GM12891 (cell line): ENCODE measurements at regions not wholly inside any gene's neighbourhood (a gene's known extent, or its start where the extent isn't known, plus 50 kb on each side); places are given as distances from the start of the nearest gene placed in this dataset.

Source experiments
- DNase-seq: peaks from one replicate; pipeline ENCODE4 v3.0.0; 2011; ENCODE audit warnings: low spot score; ENCODE audit not compliant: insufficient read length
- FAIRE-seq: peaks from 2 replicates; lab custom pipeline; 2011; peaks lifted over from hg19 to GRCh38; lab: Jason Lieb, UNC
- PAX5 ChIP-seq: IDR thresholded peaks from 2 replicates; pipeline ENCODE4 v1.6.1; 2011; ENCODE audit warnings: low read length, moderate library complexity, mild to moderate bottlenecking; ENCODE audit not compliant: insufficient read depth, severe bottlenecking
- POLR2A ChIP-seq: IDR thresholded peaks from 2 replicates; pipeline ENCODE4 v1.6.1; 2011; ENCODE audit warnings: low read depth, low read length, control low read depth
- POLR2AphosphoS5 ChIP-seq: IDR thresholded peaks from 2 replicates; pipeline ENCODE4 v1.6.1; 2011; ENCODE audit warnings: low read depth, low read length, control low read depth
- POU2F2 ChIP-seq: IDR thresholded peaks from 2 replicates; pipeline ENCODE4 v1.6.1; 2011; ENCODE audit warnings: low read depth, mild to moderate bottlenecking, control low read depth, low read length, moderate library complexity
- SPI1 ChIP-seq: IDR thresholded peaks from 2 replicates; pipeline ENCODE4 v1.6.1; 2011; ENCODE audit warnings: low read depth, low read length, control low read depth
- TAF1 ChIP-seq: IDR thresholded peaks from 2 replicates; pipeline ENCODE4 v1.6.1; 2011; ENCODE audit warnings: low read depth, low read length, control low read depth

GRCh38 chr21:35587841-35588380 lies 472.4 kb downstream of the SETD4 start:
- no peak for TF ChIP-seq SPI1
- TF ChIP-seq TAF1, result no peak
- no peak for TF ChIP-seq POLR2A
- no peak for TF ChIP-seq POLR2AphosphoS5
- no peak for TF ChIP-seq POU2F2
- TF ChIP-seq PAX5, result no peak
- no peak for FAIRE-seq
- DNase-seq, result no peak

- FAIRE-seq (no peak), DNase-seq (no peak)
- TF ChIP-seq SPI1, result no peak
- TF ChIP-seq PAX5, result no peak
- TF ChIP-seq POLR2A, result no peak
- no peak for TF ChIP-seq TAF1
- no peak for TF ChIP-seq POLR2AphosphoS5
- no peak for TF ChIP-seq POU2F2
Observed at GRCh38 chr21:35586305-35586704, 474.0 kb downstream of the SETD4 start.

GRCh38 chr21:35585878-35586277 lies 474.4 kb downstream of the SETD4 start:
- no peak for TF ChIP-seq POLR2A
- no peak for TF ChIP-seq POU2F2
- TF ChIP-seq PAX5, result no peak
- TF ChIP-seq POLR2AphosphoS5, result no peak
- TF ChIP-seq SPI1, result no peak
- FAIRE-seq (no peak), DNase-seq (no peak)

- TF ChIP-seq TAF1 (no peak), POU2F2 (no peak), SPI1 (peak; percentile 69), POLR2A (no peak), POLR2AphosphoS5 (no peak)
- DNase-seq (no peak), FAIRE-seq (peak; percentile 28)
Observed at GRCh38 chr21:35585155-35585554, 475.2 kb downstream of the SETD4 start.

- DNase-seq (no peak), FAIRE-seq (no peak)
- TF ChIP-seq POU2F2 (no peak), POLR2AphosphoS5 (no peak), TAF1 (no peak), PAX5 (no peak), POLR2A (no peak), SPI1 (no peak)
Observed at GRCh38 chr21:35583566-35584216, 476.6 kb downstream of the SETD4 start.

- no peak for DNase-seq
- TF ChIP-seq POLR2A (no peak), PAX5 (no peak), TAF1 (no peak), SPI1 (no peak), POLR2AphosphoS5 (no peak), POU2F2 (no peak)
- no peak for FAIRE-seq
Observed at GRCh38 chr21:35582731-35583130, 477.6 kb downstream of the SETD4 start.

- TF ChIP-seq TAF1 (no peak), POLR2AphosphoS5 (no peak), PAX5 (no peak), SPI1 (no peak), POU2F2 (no peak), POLR2A (no peak)
- DNase-seq (no peak), FAIRE-seq (no peak)
Observed at GRCh38 chr21:35581640-35582039, 478.7 kb downstream of the SETD4 start.

- no peak for FAIRE-seq
- no peak for TF ChIP-seq POLR2A
- TF ChIP-seq POLR2AphosphoS5, result no peak
- TF ChIP-seq POU2F2, result no peak
- no peak for TF ChIP-seq TAF1
- DNase-seq, result no peak
Observed at GRCh38 chr21:35579520-35580293, 480.6 kb downstream of the SETD4 start.

- FAIRE-seq, result no peak
- no peak for DNase-seq
- no peak for TF ChIP-seq PAX5
- no peak for TF ChIP-seq TAF1
- no peak for TF ChIP-seq POLR2AphosphoS5
- TF ChIP-seq POLR2A, result no peak
- TF ChIP-seq POU2F2, result no peak
- TF ChIP-seq SPI1, result no peak
Observed at GRCh38 chr21:35578831-35579471, 481.4 kb downstream of the SETD4 start.

GRCh38 chr21:35578347-35578782 lies 482.0 kb downstream of the SETD4 start:
- TF ChIP-seq SPI1 (no peak), POLR2AphosphoS5 (no peak), TAF1 (no peak)
- FAIRE-seq (no peak), DNase-seq (no peak)
